ENCODE measurements at regions not wholly inside any gene's neighbourhood (a gene's known extent, or its start where the extent isn't known, plus 50 kb on each side); places are given as distances from the start of the nearest gene placed in this dataset.

GRCh38 chr7:155372782-155373358 lies 75.2 kb downstream of the INSIG1 start:
- no peak for TF ChIP-seq CTCF (IDR thresholded peaks at IDR 0.05)
- no peak for TF ChIP-seq POLR2A (IDR thresholded peaks at IDR 0.05)
- no peak for TF ChIP-seq POLR2AphosphoS5 (IDR thresholded peaks at IDR 0.05)
